ENCODE measurements at regions not wholly inside any gene's neighbourhood (a gene's known extent, or its start where the extent isn't known, plus 50 kb on each side); places are given as distances from the start of the nearest gene placed in this dataset.

- peaks cover 32% of the 10 kb centered on the region for H3K4me1 Mint-ChIP-seq
- peak overlapping the region in 1 of 3 experiments; percentile 31 for H3K27ac Mint-ChIP-seq
- no peaks in the 10 kb centered on the region for H3K27me3 Mint-ChIP-seq (ENCODE audit: low read depth)
- peaks cover 2% of the 10 kb centered on the region for H3K9me3 Mint-ChIP-seq
- TF ChIP-seq CTCF (IDR thresholded peaks at IDR 0.05; ENCODE audit: unreplicated experiment in 3 of 3): no peak
- no peak overlapping the region for H3K4me3 Mint-ChIP-seq
- H3K36me3 Mint-ChIP-seq (ENCODE audit: low read depth): no peaks in the 10 kb centered on the region
Measured at GRCh38 chr20:16174311-16174710, 398.9 kb downstream of the KIF16B start.

- Mint-ChIP-seq H3K4me1 (peaks cover 19% of the 10 kb centered on the region), H3K27me3 (ENCODE audit: low read depth) (no peaks in the 10 kb centered on the region), H3K36me3 (ENCODE audit: low read depth) (no peaks in the 10 kb centered on the region), H3K9me3 (peaks cover 2% of the 10 kb centered on the region), H3K4me3 (no peak overlapping the region), H3K27ac (no peak overlapping the region)
- no peak for TF ChIP-seq CTCF (IDR thresholded peaks at IDR 0.05; ENCODE audit: unreplicated experiment in 3 of 3)
Measured at GRCh38 chr20:16173044-16173443, 400.2 kb downstream of the KIF16B start.

- peaks cover under 1% of the 10 kb centered on the region for H3K9me3 Mint-ChIP-seq
- no peak overlapping the region for H3K27ac Mint-ChIP-seq
- H3K4me1 Mint-ChIP-seq: peaks cover 24% of the 10 kb centered on the region
Measured at GRCh38 chr20:16171180-16171579, 402.1 kb downstream of the KIF16B start.

GRCh38 chr20:16170406-16170971, 402.8 kb downstream of the KIF16B start:
- Mint-ChIP-seq H3K27me3 (ENCODE audit: low read depth) (no peaks in the 10 kb centered on the region), H3K36me3 (ENCODE audit: low read depth) (no peaks in the 10 kb centered on the region), H3K9me3 (no peaks in the 10 kb centered on the region), H3K27ac (no peak overlapping the region), H3K4me3 (no peak overlapping the region), H3K4me1 (peaks cover 22% of the 10 kb centered on the region)
- TF ChIP-seq CTCF (IDR thresholded peaks at IDR 0.05; ENCODE audit: unreplicated experiment in 3 of 3): no peak

More at GRCh38 chr20:16171180-16171579, 402.1 kb downstream of the KIF16B start:
- no peak overlapping the region for H3K4me3 Mint-ChIP-seq
- H3K27me3 Mint-ChIP-seq (ENCODE audit: low read depth): no peaks in the 10 kb centered on the region
- no peak for TF ChIP-seq CTCF (IDR thresholded peaks at IDR 0.05; ENCODE audit: unreplicated experiment in 3 of 3)
- no peaks in the 10 kb centered on the region for H3K36me3 Mint-ChIP-seq (ENCODE audit: low read depth)

GRCh38 chr20:16167423-16168130, 405.7 kb downstream of the KIF16B start:
- TF ChIP-seq CTCF (IDR thresholded peaks at IDR 0.05; ENCODE audit: unreplicated experiment in 3 of 3): no peak
- peaks cover 13% of the 10 kb centered on the region for H3K4me1 Mint-ChIP-seq
- H3K9me3 Mint-ChIP-seq: no peaks in the 10 kb centered on the region
- H3K4me3 Mint-ChIP-seq: no peak overlapping the region
- H3K27me3 Mint-ChIP-seq (ENCODE audit: low read depth): no peaks in the 10 kb centered on the region
- no peaks in the 10 kb centered on the region for H3K36me3 Mint-ChIP-seq (ENCODE audit: low read depth)
- peak overlapping the region in 2 of 3 experiments; percentile 38 to 50 for H3K27ac Mint-ChIP-seq

GRCh38 chr20:16166737-16167136, 406.5 kb downstream of the KIF16B start:
- Mint-ChIP-seq H3K9me3 (no peaks in the 10 kb centered on the region), H3K4me1 (peaks cover 11% of the 10 kb centered on the region), H3K36me3 (ENCODE audit: low read depth) (no peaks in the 10 kb centered on the region), H3K27me3 (ENCODE audit: low read depth) (no peaks in the 10 kb centered on the region), H3K27ac (no peak overlapping the region), H3K4me3 (no peak overlapping the region)
- TF ChIP-seq CTCF (IDR thresholded peaks at IDR 0.05; ENCODE audit: unreplicated experiment in 3 of 3): no peak
